ENCODE measurements at regions not wholly inside any gene's neighbourhood (a gene's known extent, or its start where the extent isn't known, plus 50 kb on each side); places are given as distances from the start of the nearest gene placed in this dataset.
"Not testable (repeated sequence)": the region's sequence is repeated elsewhere in the genome, so short reads cannot be mapped to it uniquely, and the experiment has no call there.

GRCh38 chr4:82077471-82077995 is 296.3 kb downstream of the HNRNPD start:
- not testable (repeated sequence) for DNase-seq (ENCODE audit: low spot score)

DNA sequence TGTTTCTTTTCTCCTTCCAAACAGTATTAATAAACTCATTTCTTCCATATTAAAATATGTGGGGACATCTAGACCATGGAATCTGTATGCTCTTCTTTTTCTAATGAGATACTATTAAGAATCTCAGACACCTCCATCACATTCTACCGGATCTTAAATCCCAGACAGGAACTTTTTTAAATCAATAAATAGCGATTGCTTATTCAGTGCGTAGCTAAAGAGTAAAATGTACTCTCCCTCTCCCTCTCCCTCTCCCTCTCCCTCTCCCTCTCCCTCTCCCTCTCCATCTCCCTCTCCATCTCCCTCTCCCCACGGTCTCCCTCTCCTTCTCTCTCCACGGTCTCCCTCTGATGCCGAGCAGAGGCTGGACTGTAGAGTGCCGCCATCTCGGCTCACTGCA is 297.0 kb downstream of the HNRNPD start:
- no peak for DNase-seq (ENCODE audit: low spot score)

- DNase-seq (ENCODE audit: low spot score) = no peak
Measured at GRCh38 chr4:82076359-82076758, 297.4 kb downstream of the HNRNPD start.

GRCh38 chr4:82071951-82072350 is 301.8 kb downstream of the HNRNPD start:
- DNase-seq (ENCODE audit: low spot score) = no peak

- DNase-seq (ENCODE audit: low spot score) = no peak
Measured at GRCh38 chr4:82069883-82070638, 303.7 kb downstream of the HNRNPD start.

DNA sequence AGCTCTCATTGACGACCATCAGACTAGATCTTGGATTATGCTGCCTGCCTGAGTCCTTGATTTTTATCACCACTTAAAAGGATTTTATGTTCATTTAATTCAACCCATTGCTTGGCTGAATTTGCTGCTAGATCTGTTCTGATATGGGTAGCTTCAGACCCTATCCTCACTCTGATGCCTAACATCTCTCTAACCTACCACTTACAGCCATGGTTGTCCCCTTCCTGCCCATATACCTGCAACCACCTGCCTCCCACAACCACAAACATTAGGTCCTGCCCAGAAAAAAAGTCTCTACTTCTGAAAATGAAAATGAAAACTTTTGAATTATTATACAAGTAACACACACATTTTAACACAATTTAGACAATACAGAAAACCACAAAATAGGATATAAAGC is 310.8 kb downstream of the HNRNPD start:
- DNase-seq (ENCODE audit: low spot score) = no peak

DNA sequence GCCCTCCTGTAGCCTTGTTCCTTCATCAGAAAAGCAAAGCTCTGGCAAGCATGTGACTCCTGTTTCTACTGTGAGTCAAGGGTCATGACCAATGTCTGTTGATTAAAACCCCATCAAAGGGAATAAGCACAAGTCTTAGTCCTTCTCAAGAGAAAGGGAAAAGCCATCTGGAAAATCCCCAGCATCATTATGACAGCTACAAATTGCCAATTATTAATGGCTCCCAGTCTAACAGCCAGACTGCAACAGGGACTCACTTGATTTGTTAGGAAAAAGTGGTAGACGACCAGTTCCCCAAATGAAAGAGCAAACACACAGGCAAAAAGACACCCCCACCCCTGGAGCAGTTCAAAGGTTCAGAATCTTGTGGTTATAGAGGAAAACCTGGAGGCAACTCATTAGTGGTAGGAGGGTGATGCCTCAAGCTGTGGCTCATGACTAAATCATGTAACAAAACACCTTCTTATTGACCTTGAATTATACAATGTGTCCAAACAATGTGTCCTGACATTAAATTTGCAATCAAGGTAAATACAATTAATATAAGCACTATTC is 315.7 kb downstream of the HNRNPD start:
- no peak for DNase-seq (ENCODE audit: low spot score)

DNA sequence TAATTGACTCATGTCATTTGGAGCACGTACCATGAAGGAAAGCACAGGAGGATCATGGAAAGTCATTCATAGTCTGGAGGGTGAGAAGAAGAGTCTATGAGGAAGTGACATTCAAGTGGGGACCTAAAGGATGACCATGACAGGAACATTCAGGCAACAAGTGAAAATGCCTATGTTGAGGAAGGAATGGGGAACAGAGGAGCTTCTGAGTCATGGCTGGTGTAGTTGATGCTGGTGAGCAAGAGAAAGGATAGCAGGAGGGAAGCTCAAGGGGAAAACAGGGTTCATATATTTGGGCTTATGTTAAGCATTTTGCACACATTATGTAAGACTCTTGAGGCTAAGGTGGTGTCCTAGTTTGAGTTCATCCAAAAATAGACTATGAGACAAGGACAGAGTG is 318.6 kb downstream of the HNRNPD start:
- DNase-seq (ENCODE audit: low spot score) = no peak

GRCh38 chr4:82053396-82053795 is 320.4 kb downstream of the HNRNPD start:
- no peak for DNase-seq (ENCODE audit: low spot score)

DNA sequence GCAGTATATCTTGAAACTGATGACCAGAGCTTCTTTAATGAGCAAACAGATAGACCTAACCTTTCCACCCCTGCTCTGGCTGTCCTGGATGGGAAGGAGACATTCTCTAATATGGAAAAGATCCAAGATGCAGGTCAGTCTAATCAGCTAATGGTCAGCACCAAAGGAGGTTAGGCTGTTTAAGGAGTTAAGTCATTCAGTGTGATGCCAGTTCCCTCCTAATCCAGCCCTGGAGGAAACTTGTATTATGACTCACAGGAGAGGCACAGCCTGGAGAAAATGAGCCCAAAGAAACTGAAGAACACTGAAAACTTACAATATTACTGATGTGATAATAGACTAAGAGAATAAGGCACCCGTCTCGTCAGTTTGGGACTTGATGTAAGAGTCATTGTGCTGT is 323.0 kb downstream of the HNRNPD start:
- DNase-seq (ENCODE audit: low spot score) = no peak

DNA sequence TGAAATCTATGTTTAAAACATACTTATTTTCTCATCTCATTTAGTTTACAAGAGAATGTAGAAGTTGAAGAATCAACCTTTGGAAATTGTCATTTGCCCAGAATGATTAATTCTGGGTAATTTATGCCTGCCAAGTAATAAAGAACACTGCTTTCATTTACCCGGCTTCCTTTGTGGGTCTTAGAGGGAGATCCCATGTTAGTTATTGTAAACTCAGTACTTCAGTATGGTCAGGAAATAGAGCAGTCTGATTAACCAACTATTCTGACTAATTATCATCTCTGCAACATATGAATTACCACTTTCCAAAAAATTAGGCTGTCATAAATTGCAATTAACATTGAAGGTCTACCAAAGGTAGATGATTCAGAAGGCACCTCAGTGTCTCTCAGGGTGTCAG is 324.5 kb downstream of the HNRNPD start:
- no peak for DNase-seq (ENCODE audit: low spot score)

- no peak for DNase-seq (ENCODE audit: low spot score)
Measured at GRCh38 chr4:82047731-82048130, 326.1 kb downstream of the HNRNPD start.

GRCh38 chr4:82046796-82047195 is 327.0 kb downstream of the HNRNPD start:
- no peak for DNase-seq (ENCODE audit: low spot score)

- no peak for DNase-seq (ENCODE audit: low spot score)
Measured at GRCh38 chr4:82045267-82045666, 328.5 kb downstream of the HNRNPD start.

GRCh38 chr4:82044141-82044993 is 329.4 kb downstream of the HNRNPD start:
- peak; percentile 4 for DNase-seq (ENCODE audit: low spot score)

GRCh38 chr4:82043809-82044137 is 330.0 kb downstream of the HNRNPD start:
- DNase-seq (ENCODE audit: low spot score) = no peak

DNA sequence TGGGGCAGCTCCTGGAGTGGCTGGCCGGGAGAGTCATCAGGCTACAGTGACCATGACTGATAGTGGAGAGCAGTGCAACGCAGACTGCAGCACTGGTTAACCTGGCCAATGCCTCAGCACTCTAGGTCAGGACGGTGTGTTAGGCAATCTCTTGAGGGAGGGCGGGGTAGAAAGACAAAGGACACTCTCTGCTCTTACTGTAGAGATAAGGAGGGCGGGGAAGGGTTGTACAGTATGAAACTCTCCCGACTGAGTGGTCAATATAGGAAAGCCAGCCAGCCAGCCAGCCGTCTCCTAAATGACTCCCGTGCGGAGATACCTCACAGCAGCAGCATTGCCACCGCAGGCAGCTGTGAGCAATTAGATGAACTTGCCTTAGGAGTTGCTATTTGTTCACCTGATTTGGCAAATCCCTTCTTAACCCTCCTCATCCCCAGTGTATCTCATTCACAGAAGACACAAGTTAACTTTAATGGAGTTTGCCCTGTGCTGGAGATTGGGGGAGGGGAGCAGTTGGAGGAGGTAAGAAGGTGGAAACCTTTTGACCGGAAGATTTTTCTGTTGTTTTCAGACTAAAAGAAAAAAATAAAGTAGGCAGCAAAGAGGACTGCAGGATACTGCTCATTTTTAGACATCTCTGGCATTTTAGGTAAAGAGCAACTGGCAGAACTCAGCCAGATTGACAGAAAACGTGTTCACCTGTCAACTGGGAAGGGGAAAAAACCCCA is 330.5 kb downstream of the HNRNPD start:
- no peak for DNase-seq (ENCODE audit: low spot score)

DNA sequence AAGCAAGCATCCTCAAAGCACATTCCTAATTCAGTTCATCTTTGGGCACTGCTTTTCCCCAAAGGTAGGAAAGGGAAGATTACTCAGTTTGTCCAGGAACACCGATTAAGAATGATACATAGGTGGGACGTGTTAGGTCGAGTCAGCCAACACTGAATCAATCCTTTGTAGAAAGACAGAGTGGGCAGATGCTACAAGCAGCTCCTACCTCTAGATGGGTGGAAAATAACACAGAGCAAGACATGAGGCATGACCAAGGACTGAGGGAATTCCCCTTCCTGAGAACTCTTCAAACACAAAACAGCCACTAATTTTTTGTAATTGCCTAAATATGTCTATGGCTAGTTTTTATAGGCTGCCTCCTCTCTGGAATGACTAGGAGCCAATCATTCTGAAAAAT is 331.7 kb downstream of the HNRNPD start:
- no peak for DNase-seq (ENCODE audit: low spot score)

DNA sequence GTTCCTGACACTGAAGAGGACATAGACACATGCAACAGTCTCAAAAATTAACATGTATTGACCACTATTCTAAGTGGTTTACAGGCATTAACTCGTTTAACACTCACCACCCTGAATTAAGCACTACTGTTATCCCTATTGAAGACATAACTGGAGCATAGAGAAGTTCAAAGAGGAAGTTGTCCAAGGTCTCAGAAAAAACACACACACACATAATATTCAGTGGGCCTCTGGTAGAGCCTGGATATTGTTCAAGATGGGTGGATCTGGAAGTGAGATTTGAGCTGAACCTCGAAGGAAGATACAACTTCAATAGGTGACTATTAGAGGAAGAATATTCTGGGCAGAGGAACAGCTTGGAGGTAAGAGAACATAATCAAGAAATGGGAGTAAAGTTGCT is 334.9 kb downstream of the HNRNPD start:
- DNase-seq (ENCODE audit: low spot score) = no peak

- no peak for DNase-seq (ENCODE audit: low spot score)
Measured at GRCh38 chr4:82036181-82036580, 337.6 kb downstream of the HNRNPD start.

DNA sequence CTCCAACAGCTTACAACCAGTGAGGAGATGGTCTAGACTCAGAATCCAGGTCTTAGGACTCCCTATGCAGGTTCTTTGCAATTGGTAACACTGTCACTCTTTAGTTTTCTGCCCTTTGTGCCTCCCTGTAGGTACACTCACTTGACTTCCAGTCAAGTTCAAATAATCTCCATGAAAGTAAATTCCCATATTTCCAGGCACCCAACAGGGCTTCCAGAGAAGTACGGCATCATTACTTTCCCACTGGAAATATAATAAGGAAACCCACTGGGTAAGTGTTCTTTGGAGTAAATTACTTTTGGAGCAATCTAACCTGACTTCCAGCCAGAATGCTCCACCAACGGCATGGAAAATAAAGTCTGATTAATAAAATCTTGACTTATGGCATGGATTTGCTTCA is 338.9 kb downstream of the HNRNPD start:
- no peak for DNase-seq (ENCODE audit: low spot score)

DNA sequence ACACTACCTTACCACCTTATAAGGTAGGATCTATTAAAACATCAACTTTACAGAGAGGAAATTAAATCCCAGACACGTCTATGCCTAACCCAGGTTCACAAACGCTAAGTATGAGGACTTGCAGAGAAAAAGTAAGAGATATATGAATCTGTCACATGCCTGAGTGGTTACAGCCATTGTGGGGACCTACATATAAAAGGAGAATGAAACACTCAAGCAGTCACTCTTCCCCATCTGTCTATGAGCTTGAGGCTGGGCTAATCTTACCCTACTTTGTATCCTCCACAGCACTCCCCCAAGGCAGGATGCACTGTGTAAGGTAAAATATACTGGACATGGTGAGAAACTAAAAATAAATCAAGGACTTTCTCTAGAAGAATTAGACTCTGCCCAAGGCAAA is 339.9 kb downstream of the HNRNPD start:
- DNase-seq (ENCODE audit: low spot score) = no peak

All from hepatic stellate cell (primary cell).